ENCODE measurements at regions not wholly inside any gene's neighbourhood (a gene's known extent, or its start where the extent isn't known, plus 50 kb on each side); places are given as distances from the start of the nearest gene placed in this dataset.

GRCh38 chr20:4573564-4574355, 112.5 kb upstream of the PRNP start:
- ATAC-seq (ENCODE audit: poor library complexity) (no peak), DNase-seq (no peak)
- Mint-ChIP-seq H3K36me3 (ENCODE audit: low read depth) (no peaks in the 10 kb centered on the region), H3K4me1 (ENCODE audit: low read depth) (no peaks in the 10 kb centered on the region), H3K27me3 (peaks cover 73% of the 10 kb centered on the region), H3K9me3 (no peaks in the 10 kb centered on the region), H3K4me3 (no peak overlapping the region), H3K27ac (no peak overlapping the region)
- intact Hi-C loops (cut with DNase I, micrococcal nuclease): no loop called here
- H3K4me3 ChIP-seq (ENCODE audit: low read length): no peak overlapping the region
- H3K4me1 ChIP-seq (ENCODE audit: insufficient read depth, low read length): no peaks in the 10 kb centered on the region
- H3K27me3 ChIP-seq (ENCODE audit: control insufficient read depth in 1 of 2, insufficient read depth in 2 of 2, low read length in 2 of 2): peaks cover 15 to 22% of the 10 kb centered on the region in 2 experiments
- no peak for TF ChIP-seq CTCF (IDR thresholded peaks at IDR 0.05)
- no peaks in the 10 kb centered on the region for H3K9me3 ChIP-seq (ENCODE audit: control insufficient read depth in 1 of 2, insufficient read depth in 1 of 2, low read length in 2 of 2)
- H3K27ac ChIP-seq (ENCODE audit: low read depth in 1 of 2, low read length in 2 of 2): no peak overlapping the region
- ChIA-PET POLR2A (no interaction called here), CTCF (no interaction called here)
- no peaks in the 10 kb centered on the region for H3K36me3 ChIP-seq (ENCODE audit: insufficient read depth, low read length)

- Histone ChIP-seq H3K27ac (ENCODE audit: low read depth in 1 of 2, low read length in 2 of 2) (no peak overlapping the region), H3K9me3 (ENCODE audit: control insufficient read depth in 1 of 2, insufficient read depth in 1 of 2, low read length in 2 of 2) (no peaks in the 10 kb centered on the region), H3K4me3 (ENCODE audit: low read length) (no peak overlapping the region), H3K27me3 (ENCODE audit: control insufficient read depth in 1 of 2, insufficient read depth in 2 of 2, low read length in 2 of 2) (peaks cover 19% of the 10 kb centered on the region in 2 experiments), H3K36me3 (ENCODE audit: insufficient read depth, low read length) (no peaks in the 10 kb centered on the region), H3K4me1 (ENCODE audit: insufficient read depth, low read length) (no peaks in the 10 kb centered on the region)
- intact Hi-C loops (cut with DNase I, micrococcal nuclease): no loop called here
- ATAC-seq (ENCODE audit: poor library complexity): no peak
- H3K4me1 Mint-ChIP-seq (ENCODE audit: low read depth): no peaks in the 10 kb centered on the region
- no peaks in the 10 kb centered on the region for H3K36me3 Mint-ChIP-seq (ENCODE audit: low read depth)
- no peak for TF ChIP-seq CTCF (IDR thresholded peaks at IDR 0.05)
- no peak overlapping the region for H3K27ac Mint-ChIP-seq
- peaks cover 59% of the 10 kb centered on the region for H3K27me3 Mint-ChIP-seq
- DNase-seq: no peak
- ChIA-PET CTCF (no interaction called here), POLR2A (no interaction called here)
- H3K9me3 Mint-ChIP-seq: no peaks in the 10 kb centered on the region
- no peak overlapping the region for H3K4me3 Mint-ChIP-seq
These were observed 114.3 kb upstream of the PRNP start for GRCh38 chr20:4571759-4572531.

DNA sequence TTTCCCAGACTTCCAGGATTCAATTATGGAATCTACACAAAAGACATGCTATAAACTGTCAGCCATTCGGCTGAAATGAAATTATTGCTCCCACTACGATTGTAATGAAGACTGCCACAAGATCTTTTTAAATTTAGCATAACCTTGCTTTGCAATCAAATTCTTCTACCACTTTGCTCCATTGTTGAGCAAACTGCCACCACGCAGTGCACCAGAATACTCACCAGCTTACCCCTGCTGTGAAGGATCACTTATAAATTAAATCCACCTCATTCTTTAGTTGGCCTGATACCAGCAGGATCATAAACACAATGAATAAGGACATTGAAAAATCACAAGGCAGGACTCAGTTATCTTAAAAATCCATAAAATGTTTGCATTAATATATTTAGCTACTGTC, 116.4 kb upstream of the PRNP start:
- intact Hi-C loops (cut with DNase I, micrococcal nuclease): no loop called here
- Mint-ChIP-seq H3K4me1 (ENCODE audit: low read depth) (no peaks in the 10 kb centered on the region), H3K27ac (no peak overlapping the region), H3K4me3 (no peak overlapping the region), H3K27me3 (peaks cover 53% of the 10 kb centered on the region), H3K9me3 (no peaks in the 10 kb centered on the region), H3K36me3 (ENCODE audit: low read depth) (no peaks in the 10 kb centered on the region)
- no peak for ATAC-seq (ENCODE audit: poor library complexity)
- no peak for TF ChIP-seq CTCF (IDR thresholded peaks at IDR 0.05)
- Histone ChIP-seq H3K4me3 (ENCODE audit: low read length) (no peak overlapping the region), H3K4me1 (ENCODE audit: insufficient read depth, low read length) (no peaks in the 10 kb centered on the region), H3K27me3 (ENCODE audit: control insufficient read depth in 1 of 2, insufficient read depth in 2 of 2, low read length in 2 of 2) (peaks cover 11 to 17% of the 10 kb centered on the region in 2 experiments), H3K27ac (ENCODE audit: low read depth in 1 of 2, low read length in 2 of 2) (no peak overlapping the region), H3K9me3 (ENCODE audit: control insufficient read depth in 1 of 2, insufficient read depth in 1 of 2, low read length in 2 of 2) (no peaks in the 10 kb centered on the region), H3K36me3 (ENCODE audit: insufficient read depth, low read length) (no peaks in the 10 kb centered on the region)
- ChIA-PET POLR2A (no interaction called here), CTCF (no interaction called here)
- no peak for DNase-seq
